GM23338 (cell line): ENCODE measurements at regions not wholly inside any gene's neighbourhood (a gene's known extent, or its start where the extent isn't known, plus 50 kb on each side); places are given as distances from the start of the nearest gene placed in this dataset.
A peak's percentile ranks its signal among the peaks of the same experiment; 100 is the strongest.

Source experiments
- ATAC-seq: fragments of 200-7000 bp; cut with Tn5 transposase; 3 replicates; pipeline ENCODE4 v1.9.1; 2020
- DNase-seq: peaks from one replicate; pipeline ENCODE4 v3.0.0-alpha.2; 2015; ENCODE audit warnings: low spot score
- H2AFZ ChIP-seq: fragments of 200-600 bp; sonication (generic); 2 replicates; pipeline ENCODE4 v1.8.0; 2016; ENCODE audit warnings: antibody characterized with exemption, mild to moderate bottlenecking, moderate library complexity
- H3F3A ChIP-seq: fragments of 200-600 bp; sonication (generic); replicated peaks from 2 replicates; pipeline ENCODE4 v1.8.0; 2017; ENCODE audit warnings: antibody characterized with exemption, mixed run types, low read depth
- H3K27ac ChIP-seq: fragments of 200-600 bp; sonication (generic); 2 replicates; pipeline ENCODE4 v1.6.1; 2016; ENCODE audit warnings: low read depth
- H3K27me3 ChIP-seq: fragments of 200-600 bp; sonication (generic); 2 replicates; pipeline ENCODE4 v1.8.0; 2016; ENCODE audit warnings: mild to moderate bottlenecking, mixed run types, moderate library complexity; ENCODE audit not compliant: insufficient read depth
- H3K36me3 ChIP-seq: fragments of 200-600 bp; sonication (generic); 2 replicates; pipeline ENCODE4 v1.8.0; 2016; ENCODE audit warnings: mild to moderate bottlenecking; ENCODE audit not compliant: insufficient read depth
- H3K4me1 ChIP-seq: fragments of 200-600 bp; sonication (generic); 2 replicates; pipeline ENCODE4 v1.8.0; 2016; ENCODE audit warnings: mild to moderate bottlenecking, moderate library complexity; ENCODE audit not compliant: insufficient read depth
- H3K4me2 ChIP-seq: fragments of 200-600 bp; sonication (generic); 2 replicates; pipeline ENCODE4 v1.7.1; 2017; ENCODE audit warnings: mixed run types
- H3K4me3 ChIP-seq: fragments of 200-600 bp; sonication (generic); 2 replicates; pipeline ENCODE4 v1.6.1; 2016; ENCODE audit warnings: mixed run types
- H3K79me2 ChIP-seq: fragments of 200-600 bp; sonication (generic); replicated peaks from 2 replicates; pipeline ENCODE4 v1.8.0; 2017; ENCODE audit warnings: mild to moderate bottlenecking; ENCODE audit not compliant: insufficient read depth
- H3K9me2 ChIP-seq: fragments of 200-600 bp; sonication (generic); 2 replicates; pipeline ENCODE4 v1.8.0; 2017; ENCODE audit not compliant: insufficient read depth
- H4K20me1 ChIP-seq: fragments of 200-600 bp; sonication (generic); replicated peaks from 2 replicates; pipeline ENCODE4 v1.8.0; 2017; ENCODE audit warnings: mild to moderate bottlenecking; ENCODE audit not compliant: insufficient read depth
- H3K27ac Mint-ChIP-seq: 2 replicates; pipeline ENCODE4 v1.8.0; 2020; ENCODE audit warnings: inconsistent platforms, mild to moderate bottlenecking, moderate library complexity, mixed read lengths
- H3K27me3 Mint-ChIP-seq: 3 replicates; pipeline ENCODE4 v1.8.0; 2022; ENCODE audit warnings: low read depth, mild to moderate bottlenecking, moderate library complexity, mixed read lengths, inconsistent platforms; ENCODE audit not compliant: insufficient read depth, poor library complexity
- H3K36me3 Mint-ChIP-seq: 3 replicates; pipeline ENCODE4 v1.8.0; 2021; ENCODE audit warnings: low read depth, mild to moderate bottlenecking, inconsistent platforms, moderate library complexity, mixed read lengths
- H3K4me1 Mint-ChIP-seq: 3 replicates; pipeline ENCODE4 v1.8.0; 2020; ENCODE audit warnings: mild to moderate bottlenecking, inconsistent platforms, mixed read lengths
- H3K4me3 Mint-ChIP-seq: 3 replicates; pipeline ENCODE4 v1.8.0; 2021; ENCODE audit warnings: moderate library complexity, mild to moderate bottlenecking, inconsistent platforms, mixed read lengths
- H3K9me3 Mint-ChIP-seq: 3 replicates; pipeline ENCODE4 v1.8.0; 2020; ENCODE audit warnings: moderate library complexity, mild to moderate bottlenecking, inconsistent platforms, mixed read lengths
- EZH2 ChIP-seq: fragments of 200-600 bp; sonication (generic); IDR thresholded peaks from one replicate; pipeline ENCODE4 v1.8.0; 2017; ENCODE audit warnings: antibody characterized with exemption, mild to moderate bottlenecking, low read depth; ENCODE audit not compliant: unreplicated experiment
- EZH2phosphoT487 ChIP-seq: fragments of 200-600 bp; sonication (generic); IDR thresholded peaks from one replicate; pipeline ENCODE4 v1.8.1; 2018; ENCODE audit warnings: antibody characterized with exemption; ENCODE audit not compliant: unreplicated experiment
- JUNB ChIP-seq: IDR thresholded peaks from one replicate; pipeline ENCODE4 v1.6.1; 2016; ENCODE audit warnings: antibody characterized with exemption; ENCODE audit not compliant: unreplicated experiment
- NANOG ChIP-seq: IDR thresholded peaks from 2 replicates; pipeline ENCODE4 v1.6.1; 2016; ENCODE audit warnings: antibody characterized with exemption, borderline replicate concordance
- POLR2AphosphoS5 ChIP-seq: IDR thresholded peaks from 2 replicates; pipeline ENCODE4 v1.6.1; 2016; ENCODE audit warnings: antibody characterized with exemption, low read depth
- REST ChIP-seq: IDR thresholded peaks from one replicate; pipeline ENCODE4 v1.6.1; 2018; ENCODE audit warnings: antibody characterized with exemption; ENCODE audit not compliant: unreplicated experiment
- ZNF331 ChIP-seq: fragments of 250-450 bp; sonication (Bioruptor Pico); IDR thresholded peaks from 2 replicates; pipeline ENCODE4 v1.5.0; 2020; ENCODE audit warnings: low read depth, mild to moderate bottlenecking, moderate library complexity
- ZNF462 ChIP-seq: fragments of 250-450 bp; sonication (Bioruptor Pico); IDR thresholded peaks from 2 replicates; pipeline ENCODE4 v1.5.0; 2020; ENCODE audit warnings: mild to moderate bottlenecking, moderate library complexity

GRCh38 chr2:12451726-12452125 lies 265.0 kb upstream of the TRIB2 start:
- Histone ChIP-seq H3K9me2 (no peaks in the 10 kb centered on the region), H3K4me1 (no peaks in the 10 kb centered on the region; the same call in 1 of the 2 replicates), H3K4me3 (no peak overlapping the region), H4K20me1 (no peaks in the 10 kb centered on the region), H3F3A (no peaks in the 10 kb centered on the region), H3K36me3 (no peaks in the 10 kb centered on the region), H3K4me2 (no peak overlapping the region), H3K27me3 (no peaks in the 10 kb centered on the region), H3K27ac (no peak overlapping the region), H3K79me2 (no peaks in the 10 kb centered on the region), H2AFZ (peak overlapping the region; percentile 4; the same call in 1 of the 2 replicates)
- TF ChIP-seq NANOG (no peak), ZNF331 (CRISPR knock-in tag) (no peak), POLR2AphosphoS5 (no peak), EZH2phosphoT487 (no peak), REST (no peak), EZH2 (no peak), JUNB (no peak), ZNF462 (CRISPR knock-in tag) (no peak)
- no peak overlapping the region for H3K27ac Mint-ChIP-seq
- peaks cover 2% of the 10 kb centered on the region for H3K27me3 Mint-ChIP-seq
- DNase-seq (no peak), ATAC-seq (no peak)
- no peak overlapping the region for H3K4me3 Mint-ChIP-seq
- peaks cover 5% of the 10 kb centered on the region; the same call in 2 of the 3 replicates for H3K4me1 Mint-ChIP-seq
- no peaks in the 10 kb centered on the region for H3K36me3 Mint-ChIP-seq
- H3K9me3 Mint-ChIP-seq: no peaks in the 10 kb centered on the region
